Heart left ventricle (tissue), 16 donors: ENCODE measurements at regions not wholly inside any gene's neighbourhood (a gene's known extent, or its start where the extent isn't known, plus 50 kb on each side); places are given as distances from the start of the nearest gene placed in this dataset.

Source experiments
- ATAC-seq, 4 donors: fragments of 200-7000 bp; cut with Tn5 transposase; one replicate each; pipeline ENCODE4 v1.9.1; 2020 to 2022; ENCODE audit warnings: moderate library complexity in 4 of 4, mild to moderate bottlenecking in 3 of 4, moderate number of reproducible peaks in 1 of 4
- DNase-seq, 5 donors: peaks; one replicate each; pipeline ENCODE4 v3.0.0-alpha.2; 2020
- H3K27ac ChIP-seq, 12 donors: fragments of 200-600 bp; sonication (generic) in 4 of 12; one replicate each; pipeline versions ENCODE4 v1.5.0 to v1.8.0; 2016 to 2022; ENCODE audit warnings: mild to moderate bottlenecking in 2 of 12
- H3K27me3 ChIP-seq, 9 donors: fragments of 200-600 bp; sonication (generic) in 2 of 9; one replicate each; pipeline versions ENCODE4 v1.5.1 to v1.8.0; 2016 to 2022; ENCODE audit warnings: mild to moderate bottlenecking in 3 of 9
- H3K36me3 ChIP-seq, 9 donors: fragments of 200-600 bp; sonication (generic) in 2 of 9; one replicate each; pipeline versions ENCODE4 v1.5.0 to v1.8.0; 2018 to 2022; ENCODE audit warnings: mild to moderate bottlenecking in 2 of 9
- H3K4me1 ChIP-seq, 12 donors: fragments of 200-600 bp; sonication (generic) in 4 of 12; one replicate each; pipeline versions ENCODE4 v1.5.0 to v1.8.0; 2016 to 2022; ENCODE audit warnings: mild to moderate bottlenecking in 3 of 12
- H3K4me3 ChIP-seq, 12 donors: fragments of 200-600 bp; sonication (generic) in 4 of 12; one replicate each; pipeline versions ENCODE4 v1.5.0 to v1.8.0; 2017 to 2022; ENCODE audit warnings: mild to moderate bottlenecking in 9 of 12, moderate library complexity in 4 of 12
- H3K9me3 ChIP-seq, 12 donors: fragments of 200-600 bp; sonication (generic) in 4 of 12; one replicate each; pipeline versions ENCODE4 v1.5.0 to v1.8.0; 2016 to 2022; ENCODE audit warnings: mild to moderate bottlenecking in 1 of 12
- POLR2A ChIP-seq, 2 donors: fragments of 450-650 bp; IDR thresholded peaks; one replicate each; pipeline ENCODE4 v1.6.1; 2017; ENCODE audit warnings: antibody characterized with exemption in 2 of 2, mild to moderate bottlenecking in 2 of 2, moderate library complexity in 2 of 2
- WGBS, 4 donors: extraction: QIAGEN DNeasy Blood & Tissue Kit in 2 of 4; methylation state at CpG; one replicate each; pipeline versions ENCODE4 v1.1.5 to v1.1.7; 2013 to 2018; 5-methylcytosine and 5-hydroxymethylcytosine counted together
- intact Hi-C, 10 donors: fragments of 100-400 bp; cut with DNase I; formaldehyde crosslinking; loops; one replicate each; pipeline versions ENCODE4 v1.11.1 to v1.14.2; 2022
- TF ChIP-seq, protein P1 (sequence below), 12 donors: fragments of 200-600 bp; sonication (generic) in 4 of 12; IDR thresholded peaks; one replicate each; pipeline versions ENCODE4 v1.5.0 to v1.8.0; 2018 to 2022; ENCODE audit warnings: antibody characterized with exemption in 12 of 12, mild to moderate bottlenecking in 5 of 12
- donor health status: ischemic (EF 13 %, LVEDD 7.1; RV severe dilation, severe dysfunction).
- donor health status: healthy with polysubstance abuse.
- donor health status: DM: no; HTN: yes; CAD: no.
- donor health status: DM: no; HTN: no; CAD: no.
- donor health status: ischemic (EF 25% LVEDD 6.9; RV normal size, moderate dysfunction).
- donor health status: ischemic (EF 25% LVEDD 5.7; RV mildly dilated, moderate dysfunction).
- donor health status: healthy.
- donor health status: DM: yes; HTN: yes; CAD: no.
- donor health status: ischemic (EF 35%, LVEDD 5.7; RV mildly dilated, moderate dysfunction).
- donor health status: nonischemic (EF 11% LVEDD 7.7; RV severe dilation, severe dysfunction).
- donor health status: DM: yes; HTN: yes; CAD: no.
- donor health status: PGD.
- donor health status: ischemic (EF 29% LVEDD 5.4; RV normal size, mild dysfunction).
- donor health status: nonischemic (EF 23%, LVEDD 6.1; RV moderate dilation, normal function).

DNA sequence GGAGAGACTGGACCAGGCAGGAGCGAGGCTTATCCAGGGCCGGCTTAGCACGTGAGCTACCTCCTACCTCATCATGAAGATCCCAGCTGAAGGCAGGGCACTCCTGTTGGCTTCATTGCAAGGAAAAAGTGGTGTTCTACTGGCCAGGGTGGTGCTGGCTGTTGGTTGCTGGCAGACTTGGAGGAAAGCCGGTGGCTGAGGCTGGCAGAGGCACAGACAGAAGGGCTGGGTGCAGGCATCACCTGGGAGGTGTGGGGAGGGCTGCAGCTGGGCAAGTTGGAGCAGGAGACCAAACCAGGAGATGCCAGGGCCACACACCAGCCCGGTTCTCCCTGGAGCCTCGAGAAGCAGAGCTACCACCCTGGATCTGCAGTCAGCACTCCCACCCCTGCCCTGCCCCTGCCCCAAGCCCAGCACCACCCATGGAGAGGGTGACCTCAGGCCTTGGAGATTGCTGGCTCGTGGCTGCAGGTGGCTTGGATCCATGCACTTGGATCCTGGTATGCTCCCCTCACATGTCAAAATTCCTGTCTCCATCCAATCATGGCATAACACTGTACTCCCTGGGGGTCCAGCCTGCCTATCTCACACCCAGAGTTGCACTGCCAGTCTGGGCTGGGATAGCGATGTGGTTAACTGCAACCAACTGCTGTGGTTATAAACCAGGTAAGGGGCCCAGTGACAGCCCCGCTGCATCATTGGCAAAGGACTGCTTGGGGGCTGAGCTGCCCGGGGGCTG lies 49.7 kb downstream of the GLI2 start:
- ATAC-seq (no peak), DNase-seq (no peak)
- TF ChIP-seq, protein P1, sequence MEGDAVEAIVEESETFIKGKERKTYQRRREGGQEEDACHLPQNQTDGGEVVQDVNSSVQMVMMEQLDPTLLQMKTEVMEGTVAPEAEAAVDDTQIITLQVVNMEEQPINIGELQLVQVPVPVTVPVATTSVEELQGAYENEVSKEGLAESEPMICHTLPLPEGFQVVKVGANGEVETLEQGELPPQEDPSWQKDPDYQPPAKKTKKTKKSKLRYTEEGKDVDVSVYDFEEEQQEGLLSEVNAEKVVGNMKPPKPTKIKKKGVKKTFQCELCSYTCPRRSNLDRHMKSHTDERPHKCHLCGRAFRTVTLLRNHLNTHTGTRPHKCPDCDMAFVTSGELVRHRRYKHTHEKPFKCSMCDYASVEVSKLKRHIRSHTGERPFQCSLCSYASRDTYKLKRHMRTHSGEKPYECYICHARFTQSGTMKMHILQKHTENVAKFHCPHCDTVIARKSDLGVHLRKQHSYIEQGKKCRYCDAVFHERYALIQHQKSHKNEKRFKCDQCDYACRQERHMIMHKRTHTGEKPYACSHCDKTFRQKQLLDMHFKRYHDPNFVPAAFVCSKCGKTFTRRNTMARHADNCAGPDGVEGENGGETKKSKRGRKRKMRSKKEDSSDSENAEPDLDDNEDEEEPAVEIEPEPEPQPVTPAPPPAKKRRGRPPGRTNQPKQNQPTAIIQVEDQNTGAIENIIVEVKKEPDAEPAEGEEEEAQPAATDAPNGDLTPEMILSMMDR (IDR thresholded peaks at IDR 0.05), result no peak
- no peak for TF ChIP-seq POLR2A (IDR thresholded peaks at IDR 0.05)
- Histone ChIP-seq H3K27me3 (no peaks in the 10 kb centered on the region), H3K4me1 (peaks cover 0 to 19% (median 9%) of the 10 kb centered on the region in 12 donors), H3K9me3 (no peaks in the 10 kb centered on the region), H3K4me3 (no peak overlapping the region), H3K27ac (no peak overlapping the region), H3K36me3 (no peaks in the 10 kb centered on the region)
- intact Hi-C loops, result loop anchor here in 1 of 10 donors (5.0 kb wide), 1 partner anchor 52 kb away; no protein-coding TSS in a partner anchor
- 79 to 86% (median 83%) methylated on average over 10 of the region's 10 CpGs for WGBS, 4 donors

DNA sequence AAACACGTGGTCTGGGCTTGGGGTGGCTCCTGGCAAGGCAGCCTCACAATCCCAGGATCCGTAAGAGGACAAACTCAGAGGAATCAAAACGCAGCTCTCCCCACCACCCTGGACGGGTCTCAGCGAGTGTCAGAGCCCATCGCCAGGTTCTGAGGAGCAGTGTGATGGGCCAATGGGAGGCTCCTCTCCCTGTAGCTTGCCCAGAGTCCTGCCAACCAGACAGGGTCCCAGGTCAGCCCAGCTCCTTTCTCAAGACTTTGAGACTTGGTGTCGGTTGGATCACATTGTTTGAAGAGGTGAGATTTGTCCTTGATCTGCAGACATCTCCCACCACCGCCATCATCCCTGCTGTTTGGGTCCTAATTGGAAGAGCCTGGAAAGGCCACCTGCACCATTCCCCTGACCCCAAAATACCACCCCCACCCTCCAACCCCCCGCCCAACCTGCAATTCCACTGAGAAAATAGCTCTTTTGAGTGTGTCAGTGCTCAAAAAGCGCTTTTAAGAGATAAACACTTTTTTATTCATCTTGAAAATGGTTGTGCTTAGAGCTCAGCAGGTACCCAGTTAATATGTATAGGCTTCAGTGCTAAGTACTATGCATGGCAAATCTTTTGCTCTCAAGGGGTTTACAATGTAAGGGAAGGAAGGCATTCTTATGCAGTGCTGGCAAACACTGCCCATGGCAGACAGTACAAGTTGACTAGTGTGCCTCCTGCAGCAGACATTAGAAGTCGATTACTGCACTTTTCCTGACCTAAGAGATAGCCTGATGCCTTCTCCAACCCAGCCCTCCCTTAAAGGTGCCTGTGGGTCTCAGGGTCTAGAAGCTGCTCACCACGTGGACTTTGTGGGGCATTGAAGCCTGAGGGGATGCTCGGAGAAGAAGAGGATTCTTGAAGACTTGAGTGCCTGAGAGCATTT lies 50.6 kb downstream of the GLI2 start:
- Histone ChIP-seq H3K9me3 (no peaks in the 10 kb centered on the region), H3K27me3 (no peaks in the 10 kb centered on the region), H3K4me3 (no peak overlapping the region), H3K27ac (no peak overlapping the region), H3K36me3 (no peaks in the 10 kb centered on the region), H3K4me1 (peaks cover 0 to 19% (median 9%) of the 10 kb centered on the region in 12 donors)
- WGBS, 4 donors, result 85 to 88% (median 86%) methylated on average over 10 to 13 of the region's 13 CpGs
- intact Hi-C loops, result loop anchor here in 1 of 10 donors (5.0 kb wide), 1 partner anchor 51 kb away; no protein-coding TSS in a partner anchor
- no peak for DNase-seq
- no peak for TF ChIP-seq POLR2A (IDR thresholded peaks at IDR 0.05)
- TF ChIP-seq, protein P1 (IDR thresholded peaks at IDR 0.05), result no peak
- ATAC-seq, result no peak

DNA sequence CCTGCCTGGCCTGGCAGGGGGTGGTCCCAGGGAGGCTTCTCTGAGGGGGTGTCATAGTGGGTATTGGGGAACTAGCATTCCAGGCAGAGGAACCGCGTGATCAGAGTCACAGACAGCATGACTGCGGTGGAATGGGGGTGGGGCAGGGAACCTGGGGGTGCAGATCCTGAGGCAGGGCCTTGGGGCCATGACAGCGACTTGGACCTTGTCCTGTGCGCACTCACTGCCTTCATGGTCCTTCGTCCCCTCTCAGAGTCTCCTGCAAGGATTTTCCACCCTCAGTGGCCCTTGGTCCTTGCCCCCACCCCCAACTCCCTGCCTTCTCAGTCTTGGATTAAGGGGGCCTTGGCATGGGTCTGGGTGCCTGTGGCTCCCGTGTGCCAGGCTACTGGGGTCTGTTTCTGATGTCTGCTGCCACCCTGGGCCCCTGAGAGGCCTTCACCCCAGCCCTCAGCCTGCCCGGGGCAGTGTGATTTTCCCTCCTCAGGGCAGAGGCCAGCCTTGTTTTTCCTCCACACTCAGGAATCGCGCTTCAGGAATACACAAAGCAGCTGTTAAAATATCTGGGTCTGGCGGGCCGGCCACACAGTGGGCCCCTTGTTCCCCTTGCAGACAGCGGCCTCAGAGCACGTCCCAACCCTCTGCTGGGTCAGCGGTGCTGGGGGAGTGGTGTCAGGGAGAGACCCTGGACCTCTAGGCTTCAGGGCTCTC lies 51.6 kb downstream of the GLI2 start:
- intact Hi-C loops, result loop anchor here in 1 of 10 donors (5.0 kb wide), 1 partner anchor 50 kb away; no protein-coding TSS in a partner anchor

More for the DNA sequence above, 51.6 kb downstream of the GLI2 start:
- DNase-seq (peak in 1 of 5 donors; percentile 44), ATAC-seq (peak in 2 of 4 donors; percentile 16 to 41)
- H3K27ac ChIP-seq, result peak overlapping the region in 1 of 12 donors; percentile 19
- WGBS, 4 donors, result 69 to 84% (median 76%) methylated on average over 10 to 15 of the region's 15 CpGs
- H3K4me1 ChIP-seq, result peaks cover 0 to 19% (median 9%) of the 10 kb centered on the region in 12 donors
- H3K27me3 ChIP-seq, result no peaks in the 10 kb centered on the region
- no peaks in the 10 kb centered on the region for H3K9me3 ChIP-seq
- H3K4me3 ChIP-seq, result no peak overlapping the region
- TF ChIP-seq POLR2A (IDR thresholded peaks at IDR 0.05), result no peak
- TF ChIP-seq, protein P1 (IDR thresholded peaks at IDR 0.05), result no peak
- no peaks in the 10 kb centered on the region for H3K36me3 ChIP-seq
